ENCODE measurements at regions not wholly inside any gene's neighbourhood (a gene's known extent, or its start where the extent isn't known, plus 50 kb on each side); places are given as distances from the start of the nearest gene placed in this dataset.

DNA sequence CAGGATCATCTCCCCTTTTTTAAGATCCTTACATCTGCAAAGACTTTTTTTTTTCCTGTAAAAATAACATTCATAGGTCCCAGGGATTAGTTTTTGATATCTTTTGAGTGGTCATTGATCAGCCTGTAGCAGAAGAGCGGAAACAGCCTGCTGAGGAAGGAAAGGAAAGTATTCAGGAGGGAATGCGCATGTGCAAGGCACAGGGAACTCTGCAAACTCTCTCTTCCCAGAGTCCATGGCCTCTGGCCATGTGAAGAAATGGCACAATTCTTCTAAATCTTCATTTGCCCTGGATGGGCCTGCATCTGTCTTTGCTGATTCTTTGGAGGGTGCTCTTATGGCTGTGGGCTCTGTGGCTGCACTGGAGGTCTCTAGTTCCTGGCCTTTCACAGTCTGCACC lies 60.1 kb upstream of the SKOR2 start:
- TF ChIP-seq, protein P1, sequence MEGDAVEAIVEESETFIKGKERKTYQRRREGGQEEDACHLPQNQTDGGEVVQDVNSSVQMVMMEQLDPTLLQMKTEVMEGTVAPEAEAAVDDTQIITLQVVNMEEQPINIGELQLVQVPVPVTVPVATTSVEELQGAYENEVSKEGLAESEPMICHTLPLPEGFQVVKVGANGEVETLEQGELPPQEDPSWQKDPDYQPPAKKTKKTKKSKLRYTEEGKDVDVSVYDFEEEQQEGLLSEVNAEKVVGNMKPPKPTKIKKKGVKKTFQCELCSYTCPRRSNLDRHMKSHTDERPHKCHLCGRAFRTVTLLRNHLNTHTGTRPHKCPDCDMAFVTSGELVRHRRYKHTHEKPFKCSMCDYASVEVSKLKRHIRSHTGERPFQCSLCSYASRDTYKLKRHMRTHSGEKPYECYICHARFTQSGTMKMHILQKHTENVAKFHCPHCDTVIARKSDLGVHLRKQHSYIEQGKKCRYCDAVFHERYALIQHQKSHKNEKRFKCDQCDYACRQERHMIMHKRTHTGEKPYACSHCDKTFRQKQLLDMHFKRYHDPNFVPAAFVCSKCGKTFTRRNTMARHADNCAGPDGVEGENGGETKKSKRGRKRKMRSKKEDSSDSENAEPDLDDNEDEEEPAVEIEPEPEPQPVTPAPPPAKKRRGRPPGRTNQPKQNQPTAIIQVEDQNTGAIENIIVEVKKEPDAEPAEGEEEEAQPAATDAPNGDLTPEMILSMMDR (IDR thresholded peaks at IDR 0.05): no peak
- no peak for TF ChIP-seq ZFX (IDR thresholded peaks at IDR 0.05; ENCODE audit: borderline replicate concordance)
